ENCODE measurements at regions not wholly inside any gene's neighbourhood (a gene's known extent, or its start where the extent isn't known, plus 50 kb on each side); places are given as distances from the start of the nearest gene placed in this dataset.

GRCh38 chr4:66216252-66216651 lies 546.0 kb upstream of the EPHA5 start:
- POLR2A ChIA-PET = no interaction called here
- Histone ChIP-seq H3K9me1 (replicated peaks; ENCODE audit: control insufficient read depth, extremely low read depth, insufficient read depth, low read length) (no peaks in the 10 kb centered on the region), H3K27me3 (ENCODE audit: control insufficient read depth in 2 of 2, insufficient read depth in 2 of 2, low read length in 2 of 2) (no peaks in the 10 kb centered on the region), H3K9ac (replicated peaks; ENCODE audit: extremely low read depth, insufficient read depth, low read length) (no peak overlapping the region), H4K20me1 (replicated peaks; ENCODE audit: control insufficient read depth, extremely low read depth, insufficient read depth, low read length) (no peaks in the 10 kb centered on the region), H3K36me3 (ENCODE audit: control insufficient read depth in 2 of 2, extremely low read depth in 1 of 2, insufficient read depth in 2 of 2, low read length in 2 of 2) (no peaks in the 10 kb centered on the region), H3K79me2 (ENCODE audit: control insufficient read depth, insufficient read depth, low read length) (no peaks in the 10 kb centered on the region), H3K4me2 (ENCODE audit: insufficient read depth, low read length) (no peak overlapping the region), H3K4me1 (ENCODE audit: control insufficient read depth, extremely low read depth, insufficient read depth, low read length) (no peaks in the 10 kb centered on the region), H3K4me3 (replicated peaks in 1 of 3; ENCODE audit: insufficient read depth in 1 of 3, low read depth in 1 of 3, low read length in 3 of 3) (no peak overlapping the region), H2AFZ (ENCODE audit: low read depth, low read length) (no peak overlapping the region), H3K27ac (ENCODE audit: insufficient read depth, low read depth, low read length) (no peak overlapping the region), H3K9me3 (replicated peaks; ENCODE audit: control insufficient read depth, insufficient read depth, low read length) (no peaks in the 10 kb centered on the region)
- FAIRE-seq (no peak), DNase-seq (ENCODE audit: low read depth, low spot score) (no peak)
- dilution Hi-C loops (cut with MboI; ENCODE audit: extremely low pct_ligation_motif_present, low sequenced_read_pairs) = no loop called here
- BruUV-seq (replicated peaks) = no TSS peak
- TF ChIP-seq JUN (IDR thresholded peaks at IDR 0.05; ENCODE audit: borderline replicate concordance, insufficient read depth, insufficient read length, low read depth) (no peak), POLR2AphosphoS5 (IDR thresholded peaks at IDR 0.05; ENCODE audit: insufficient read depth, low read depth, low read length) (no peak), CTCF (IDR thresholded peaks at IDR 0.05; ENCODE audit: extremely low read depth in 1 of 2, insufficient read depth in 1 of 2, low read depth in 1 of 2, low read length in 2 of 2) (no peak), EZH2 (IDR thresholded peaks at IDR 0.05; ENCODE audit: borderline replicate concordance, low read depth, low read length, severe bottlenecking) (no peak)
- intact Hi-C loops (cut with micrococcal nuclease) = no loop called here
- CTCF ChIA-PET = interaction anchor here (1.0 to 1.1 kb wide), 2 partner anchors 19 to 38 kb away, joined by 3 to 4 read pairs; no protein-coding TSS in a partner anchor

GRCh38 chr4:66212489-66212888 lies 542.2 kb upstream of the EPHA5 start:
- H3K4me2 ChIP-seq (ENCODE audit: insufficient read depth, low read length) = no peak overlapping the region
- H3K9me1 ChIP-seq (replicated peaks; ENCODE audit: control insufficient read depth, extremely low read depth, insufficient read depth, low read length) = no peaks in the 10 kb centered on the region
- ChIA-PET CTCF (no interaction called here), POLR2A (no interaction called here)
- H3K4me1 ChIP-seq (ENCODE audit: control insufficient read depth, extremely low read depth, insufficient read depth, low read length) = no peaks in the 10 kb centered on the region
- no peaks in the 10 kb centered on the region for H3K36me3 ChIP-seq (ENCODE audit: control insufficient read depth in 2 of 2, extremely low read depth in 1 of 2, insufficient read depth in 2 of 2, low read length in 2 of 2)
- dilution Hi-C loops (cut with MboI; ENCODE audit: extremely low pct_ligation_motif_present, low sequenced_read_pairs) (no loop called here), intact Hi-C loops (cut with micrococcal nuclease) (no loop called here)
- H2AFZ ChIP-seq (ENCODE audit: low read depth, low read length) = no peak overlapping the region
- H3K27me3 ChIP-seq (ENCODE audit: control insufficient read depth in 2 of 2, insufficient read depth in 2 of 2, low read length in 2 of 2) = no peaks in the 10 kb centered on the region
- BruUV-seq (replicated peaks) = no TSS peak
- H4K20me1 ChIP-seq (replicated peaks; ENCODE audit: control insufficient read depth, extremely low read depth, insufficient read depth, low read length) = no peaks in the 10 kb centered on the region
- no peak overlapping the region for H3K27ac ChIP-seq (ENCODE audit: insufficient read depth, low read depth, low read length)
- no peak for DNase-seq (ENCODE audit: low read depth, low spot score)
- H3K9ac ChIP-seq (replicated peaks; ENCODE audit: extremely low read depth, insufficient read depth, low read length) = no peak overlapping the region
- no peak overlapping the region for H3K4me3 ChIP-seq (replicated peaks in 1 of 3; ENCODE audit: insufficient read depth in 1 of 3, low read depth in 1 of 3, low read length in 3 of 3)
- no peak for TF ChIP-seq POLR2AphosphoS5 (IDR thresholded peaks at IDR 0.05; ENCODE audit: insufficient read depth, low read depth, low read length)
- TF ChIP-seq FOS (IDR thresholded peaks at IDR 0.05; ENCODE audit: borderline replicate concordance, insufficient read depth, low read length) = no peak
- TF ChIP-seq MAX (IDR thresholded peaks at IDR 0.05; ENCODE audit: insufficient read depth, insufficient read length) = no peak
- FAIRE-seq = no peak
- H3K79me2 ChIP-seq (ENCODE audit: control insufficient read depth, insufficient read depth, low read length) = no peaks in the 10 kb centered on the region
- no peaks in the 10 kb centered on the region for H3K9me3 ChIP-seq (replicated peaks; ENCODE audit: control insufficient read depth, insufficient read depth, low read length)

All from endothelial cell of umbilical vein (primary cell).